GM12872 (cell line): ENCODE measurements at regions not wholly inside any gene's neighbourhood (a gene's known extent, or its start where the extent isn't known, plus 50 kb on each side); places are given as distances from the start of the nearest gene placed in this dataset.

Experiments used
- TF ChIP-seq, protein P1 (sequence below): IDR thresholded peaks from 3 replicates; pipeline ENCODE4 v1.5.1; 2011; ENCODE audit warnings: low read depth, mild to moderate bottlenecking, low read length, moderate library complexity; ENCODE audit not compliant: insufficient read depth

DNA sequence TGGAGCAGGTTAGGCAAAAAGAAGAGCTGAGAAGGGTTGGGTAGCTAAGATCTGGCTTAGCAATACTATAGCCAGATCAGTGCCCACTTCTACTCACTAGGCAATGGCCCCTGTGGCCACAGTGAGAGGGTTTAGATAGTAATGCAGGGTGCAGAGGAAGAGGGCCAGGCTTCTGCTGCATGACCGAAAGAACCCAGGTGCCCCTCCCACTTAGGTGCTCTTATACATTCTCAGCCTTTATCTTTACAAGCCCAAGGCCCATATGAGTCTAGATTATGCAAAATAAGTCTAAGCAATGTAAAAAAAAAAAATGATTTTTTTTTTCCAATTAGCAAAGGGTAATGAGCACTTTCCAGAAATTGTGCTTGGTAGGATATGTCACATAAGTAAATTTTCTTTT is 171.3 kb downstream of the CD24 start:
- TF ChIP-seq, protein P1, sequence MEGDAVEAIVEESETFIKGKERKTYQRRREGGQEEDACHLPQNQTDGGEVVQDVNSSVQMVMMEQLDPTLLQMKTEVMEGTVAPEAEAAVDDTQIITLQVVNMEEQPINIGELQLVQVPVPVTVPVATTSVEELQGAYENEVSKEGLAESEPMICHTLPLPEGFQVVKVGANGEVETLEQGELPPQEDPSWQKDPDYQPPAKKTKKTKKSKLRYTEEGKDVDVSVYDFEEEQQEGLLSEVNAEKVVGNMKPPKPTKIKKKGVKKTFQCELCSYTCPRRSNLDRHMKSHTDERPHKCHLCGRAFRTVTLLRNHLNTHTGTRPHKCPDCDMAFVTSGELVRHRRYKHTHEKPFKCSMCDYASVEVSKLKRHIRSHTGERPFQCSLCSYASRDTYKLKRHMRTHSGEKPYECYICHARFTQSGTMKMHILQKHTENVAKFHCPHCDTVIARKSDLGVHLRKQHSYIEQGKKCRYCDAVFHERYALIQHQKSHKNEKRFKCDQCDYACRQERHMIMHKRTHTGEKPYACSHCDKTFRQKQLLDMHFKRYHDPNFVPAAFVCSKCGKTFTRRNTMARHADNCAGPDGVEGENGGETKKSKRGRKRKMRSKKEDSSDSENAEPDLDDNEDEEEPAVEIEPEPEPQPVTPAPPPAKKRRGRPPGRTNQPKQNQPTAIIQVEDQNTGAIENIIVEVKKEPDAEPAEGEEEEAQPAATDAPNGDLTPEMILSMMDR = no peak

DNA sequence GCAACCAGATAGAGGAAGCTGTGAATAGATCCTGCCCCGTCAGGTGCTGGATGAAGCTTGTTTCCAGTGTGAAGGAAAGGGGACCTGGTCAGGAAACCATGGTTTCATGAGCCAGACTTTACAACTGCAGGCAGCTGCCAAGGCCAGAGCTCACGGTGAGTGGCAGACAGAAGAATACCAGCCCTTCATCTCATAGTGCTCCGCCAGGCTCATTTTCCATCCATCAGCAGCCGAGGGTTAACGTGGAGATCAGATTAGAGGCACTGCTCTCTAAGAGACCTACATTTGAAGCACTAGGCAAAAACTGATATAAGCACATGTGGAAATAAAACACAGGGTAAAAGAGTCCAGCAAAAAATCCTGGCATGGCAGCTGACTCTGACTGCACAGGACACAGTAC is 172.4 kb downstream of the CD24 start:
- TF ChIP-seq, protein P1 = no peak

DNA sequence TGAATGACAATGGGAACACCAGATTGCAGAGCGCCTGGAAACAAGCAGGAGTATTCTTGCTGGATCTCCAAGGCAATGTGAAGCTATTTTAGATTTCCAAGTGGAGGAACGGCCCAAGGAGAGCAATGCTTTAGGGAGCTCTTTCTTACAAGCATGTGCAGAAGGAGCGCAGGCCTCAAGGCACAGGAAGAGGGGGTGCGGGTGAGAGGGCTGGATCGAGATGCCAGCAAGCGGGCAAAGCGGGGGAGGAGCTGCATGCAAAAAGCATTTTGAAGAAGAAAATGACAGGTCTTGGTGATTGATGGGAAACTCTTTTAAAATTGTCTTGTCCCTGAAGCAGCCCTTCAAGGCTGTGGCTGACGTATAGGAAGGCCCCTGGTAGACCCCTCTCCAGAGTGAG is 171.9 kb downstream of the QRSL1 start:
- TF ChIP-seq, protein P1 = no peak

DNA sequence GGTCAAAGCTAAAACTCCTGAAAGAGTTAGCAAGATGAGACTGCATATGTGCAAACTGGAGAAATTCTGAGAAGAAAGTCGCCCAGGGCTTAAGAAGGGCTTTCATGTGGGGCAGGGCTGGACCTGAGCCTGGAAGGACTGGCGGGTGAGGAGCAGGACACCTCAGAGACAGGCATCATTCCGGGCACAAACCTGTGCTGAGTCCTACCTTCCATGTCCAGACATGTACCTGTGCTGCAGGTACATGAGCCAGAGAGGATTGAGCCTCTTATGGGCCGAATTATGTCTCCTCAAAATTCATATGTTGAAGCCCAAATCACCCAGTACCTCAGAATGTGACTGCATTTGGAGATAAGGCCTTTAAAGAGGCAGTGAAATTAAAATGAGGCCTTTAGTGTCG is 171.0 kb downstream of the QRSL1 start:
- TF ChIP-seq, protein P1 = no peak

DNA sequence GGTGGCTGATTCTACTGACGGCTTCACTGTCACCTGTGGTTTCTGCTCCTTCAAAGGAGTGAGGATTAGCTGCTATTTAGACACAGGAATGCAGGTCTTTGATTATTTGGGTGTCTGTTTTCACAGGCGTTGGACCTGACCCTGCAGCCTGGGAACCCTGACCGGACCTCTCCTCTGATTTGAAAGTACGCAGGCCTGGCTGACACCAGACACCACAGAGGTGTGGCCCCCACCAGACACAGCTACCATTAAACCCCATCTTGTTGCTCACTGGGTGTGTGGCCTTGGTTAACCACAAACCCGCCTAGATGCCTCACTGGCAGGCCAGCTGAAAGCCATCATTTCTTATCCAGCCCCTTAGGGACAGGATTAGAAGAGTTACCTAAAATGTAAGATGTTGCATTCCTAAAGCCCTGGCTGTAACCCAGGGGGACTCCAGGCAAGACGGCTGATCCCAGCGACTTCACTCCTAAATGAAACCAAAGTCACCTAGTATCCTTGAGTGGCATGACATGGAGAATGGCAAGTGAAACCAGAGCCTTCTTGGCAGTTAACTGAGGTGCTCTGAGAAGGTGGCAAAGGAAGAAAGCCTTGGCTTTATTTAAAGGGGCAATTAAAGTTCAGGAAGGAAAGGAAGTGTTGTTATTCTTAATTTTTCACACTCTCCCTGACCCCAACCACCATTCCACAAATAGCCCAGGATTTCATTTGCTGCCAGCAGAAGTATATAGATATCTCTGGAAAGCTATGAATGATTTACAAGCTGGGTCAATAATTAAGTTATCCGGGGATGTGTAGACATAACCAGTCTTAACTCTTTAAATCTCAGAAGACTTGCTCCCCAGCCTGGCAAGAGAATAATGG is 169.9 kb downstream of the QRSL1 start:
- TF ChIP-seq, protein P1 = no peak

DNA sequence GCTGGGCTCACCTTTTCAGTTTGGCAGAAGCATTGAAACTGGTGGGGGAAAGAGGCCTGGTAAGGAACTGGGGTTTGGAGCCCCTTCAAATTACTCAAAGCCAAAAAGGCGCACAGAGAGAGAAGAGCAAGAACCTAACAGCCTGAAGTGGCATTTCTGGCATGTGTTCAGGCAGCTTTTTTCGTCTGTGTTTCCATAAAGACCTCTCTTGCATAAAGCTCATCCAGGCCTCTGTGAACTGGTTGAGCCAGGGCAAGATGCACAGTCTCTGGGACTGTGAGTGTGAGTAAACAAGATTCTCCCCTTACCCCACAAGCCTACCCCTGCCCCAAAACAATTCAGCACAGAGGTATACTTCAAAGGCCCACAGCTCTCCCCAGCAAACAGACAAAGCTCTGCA is 167.8 kb downstream of the QRSL1 start:
- TF ChIP-seq, protein P1 = no peak

DNA sequence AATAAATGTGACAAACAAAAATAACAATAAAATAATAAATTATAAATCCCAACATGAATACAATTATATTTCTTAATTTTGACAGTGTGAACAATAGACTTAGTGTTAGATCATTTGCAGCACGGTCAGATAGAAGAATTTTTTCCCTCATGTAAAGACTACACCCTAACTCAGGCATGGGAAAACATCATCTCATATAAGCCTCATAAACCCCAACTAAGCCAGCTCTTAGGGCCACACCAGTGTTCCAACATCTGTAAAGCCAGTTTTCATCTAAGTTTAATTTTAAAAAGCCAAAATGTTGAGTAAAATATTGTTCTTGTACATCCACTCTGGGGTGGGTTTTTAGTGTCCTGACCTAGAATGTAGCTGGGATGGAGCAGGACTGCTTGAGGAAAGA is 167.4 kb downstream of the QRSL1 start:
- TF ChIP-seq, protein P1 = no peak

DNA sequence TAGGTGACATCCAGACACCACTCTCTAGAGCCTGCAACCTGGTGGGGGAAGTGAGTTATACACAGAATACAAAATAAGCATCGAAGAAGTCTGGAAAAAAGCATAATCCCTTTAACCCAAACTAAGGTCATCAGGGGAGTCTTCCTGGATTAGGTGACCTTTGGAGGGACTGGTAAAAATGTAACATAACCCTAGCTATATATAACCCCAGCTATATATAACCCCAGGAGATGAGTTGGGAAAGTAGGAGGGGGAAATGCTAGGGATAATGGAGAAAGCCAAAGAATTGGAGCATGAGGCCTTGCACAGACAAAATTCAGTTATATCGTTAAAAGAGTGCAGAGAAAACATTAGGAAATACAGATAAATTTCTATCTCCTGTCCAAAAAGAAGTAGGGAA is 164.8 kb downstream of the QRSL1 start:
- TF ChIP-seq, protein P1 = no peak
